ENCODE measurements at regions not wholly inside any gene's neighbourhood (a gene's known extent, or its start where the extent isn't known, plus 50 kb on each side); places are given as distances from the start of the nearest gene placed in this dataset.
A peak's percentile ranks its signal among the peaks of the same experiment; 100 is the strongest.

- DNase-seq (no peak), ATAC-seq (no peak)
- intact Hi-C loops (cut with micrococcal nuclease), result no loop called here
Measured at GRCh38 chr10:55146032-55146431, 345.0 kb upstream of the PCDH15 start.

GRCh38 chr10:55144001-55144400, 343.0 kb upstream of the PCDH15 start:
- ATAC-seq, result no peak
- DNase-seq, result no peak
- intact Hi-C loops (cut with micrococcal nuclease), result no loop called here

- intact Hi-C loops (cut with micrococcal nuclease), result no loop called here
Measured at GRCh38 chr10:55141892-55142291, 340.9 kb upstream of the PCDH15 start.

GRCh38 chr10:55137063-55137462, 336.0 kb upstream of the PCDH15 start:
- ATAC-seq (no peak), DNase-seq (no peak)
- intact Hi-C loops (cut with micrococcal nuclease), result no loop called here

More at GRCh38 chr10:55141892-55142291, 340.9 kb upstream of the PCDH15 start:
- DNase-seq (no peak), ATAC-seq (no peak)

GRCh38 chr10:55104738-55105137, 303.7 kb upstream of the PCDH15 start:
- intact Hi-C loops (cut with micrococcal nuclease), result no loop called here
- ATAC-seq (no peak), DNase-seq (no peak)

GRCh38 chr10:55098452-55098851, 297.4 kb upstream of the PCDH15 start:
- ATAC-seq, result no peak
- intact Hi-C loops (cut with micrococcal nuclease), result no loop called here
- no peak for DNase-seq

- intact Hi-C loops (cut with micrococcal nuclease), result no loop called here
- ATAC-seq (no peak), DNase-seq (no peak)
Measured at GRCh38 chr10:55091691-55092328, 290.8 kb upstream of the PCDH15 start.

GRCh38 chr10:55078121-55078520, 277.1 kb upstream of the PCDH15 start:
- intact Hi-C loops (cut with micrococcal nuclease), result no loop called here
- DNase-seq, result no peak
- ATAC-seq, result no peak

- DNase-seq (no peak), ATAC-seq (no peak)
- intact Hi-C loops (cut with micrococcal nuclease), result no loop called here
Measured at GRCh38 chr10:55065185-55065584, 264.2 kb upstream of the PCDH15 start.

- intact Hi-C loops (cut with micrococcal nuclease), result no loop called here
- DNase-seq (no peak), ATAC-seq (no peak)
Measured at GRCh38 chr10:55063811-55064210, 262.8 kb upstream of the PCDH15 start.

GRCh38 chr10:55062349-55062748, 261.3 kb upstream of the PCDH15 start:
- ATAC-seq (no peak), DNase-seq (no peak)
- intact Hi-C loops (cut with micrococcal nuclease), result no loop called here

- ATAC-seq (no peak), DNase-seq (no peak)
- intact Hi-C loops (cut with micrococcal nuclease), result no loop called here
Measured at GRCh38 chr10:55058800-55059199, 257.8 kb upstream of the PCDH15 start.

- DNase-seq (no peak), ATAC-seq (no peak)
- intact Hi-C loops (cut with micrococcal nuclease), result no loop called here
Measured at GRCh38 chr10:55051515-55051914, 250.5 kb upstream of the PCDH15 start.

GRCh38 chr10:55048830-55049498, 247.9 kb upstream of the PCDH15 start:
- ATAC-seq (no peak), DNase-seq (no peak)
- intact Hi-C loops (cut with micrococcal nuclease), result no loop called here

GRCh38 chr10:55043540-55043939, 242.5 kb upstream of the PCDH15 start:
- intact Hi-C loops (cut with micrococcal nuclease), result no loop called here
- DNase-seq, result no peak
- no peak for ATAC-seq

- intact Hi-C loops (cut with micrococcal nuclease), result no loop called here
- DNase-seq (no peak), ATAC-seq (no peak)
Measured at GRCh38 chr10:55033061-55033460, 232.0 kb upstream of the PCDH15 start.

GRCh38 chr10:55024713-55025112, 223.7 kb upstream of the PCDH15 start:
- intact Hi-C loops (cut with micrococcal nuclease), result no loop called here

GRCh38 chr10:55019439-55019838, 218.4 kb upstream of the PCDH15 start:
- ATAC-seq, result peak; percentile 56
- intact Hi-C loops (cut with micrococcal nuclease), result no loop called here
- no peak for DNase-seq

More at GRCh38 chr10:55024713-55025112, 223.7 kb upstream of the PCDH15 start:
- DNase-seq (no peak), ATAC-seq (no peak)

GRCh38 chr10:55013318-55013717, 212.3 kb upstream of the PCDH15 start:
- ATAC-seq, result no peak
- intact Hi-C loops (cut with micrococcal nuclease), result no loop called here
- DNase-seq, result no peak

- DNase-seq (no peak), ATAC-seq (no peak)
- intact Hi-C loops (cut with micrococcal nuclease), result no loop called here
Measured at GRCh38 chr10:55002420-55002819, 201.4 kb upstream of the PCDH15 start.

GRCh38 chr10:55001422-55001821, 200.4 kb upstream of the PCDH15 start:
- ATAC-seq (no peak), DNase-seq (no peak)
- intact Hi-C loops (cut with micrococcal nuclease), result no loop called here
